Skeletal muscle tissue (tissue), 3 donors: ENCODE measurements at regions not wholly inside any gene's neighbourhood (a gene's known extent, or its start where the extent isn't known, plus 50 kb on each side); places are given as distances from the start of the nearest gene placed in this dataset.

ENCODE experiments used
- H3K27ac ChIP-seq: one replicate; pipeline ENCODE4 v1.7.0; 2013; ENCODE audit warnings: mild to moderate bottlenecking, low read depth, low read length, inconsistent platforms
- H3K27me3 ChIP-seq, 3 donors: one replicate each; pipeline ENCODE4 v1.7.0; 2013; ENCODE audit warnings: low read length in 3 of 3; ENCODE audit not compliant: control insufficient read depth in 3 of 3, insufficient read depth in 3 of 3
- H3K36me3 ChIP-seq, 3 donors: one replicate each; pipeline ENCODE4 v1.7.0; 2013; ENCODE audit warnings: low read length in 3 of 3; ENCODE audit not compliant: control insufficient read depth in 3 of 3, insufficient read depth in 3 of 3
- H3K4me1 ChIP-seq, 3 donors: one replicate each; pipeline ENCODE4 v1.7.0; 2013; ENCODE audit warnings: low read length in 3 of 3, mild to moderate bottlenecking in 3 of 3; ENCODE audit not compliant: control insufficient read depth in 3 of 3, insufficient read depth in 3 of 3
- H3K4me3 ChIP-seq, 3 donors: one replicate each; pipeline ENCODE4 v1.7.0; 2013; ENCODE audit warnings: low read length in 3 of 3
- H3K9ac ChIP-seq, 3 donors: one replicate each; pipeline ENCODE4 v1.7.0; 2013; ENCODE audit warnings: low read length in 3 of 3, mild to moderate bottlenecking in 3 of 3, moderate library complexity in 2 of 3, low read depth in 1 of 3
- H3K9me3 ChIP-seq, 3 donors: one replicate each; pipeline ENCODE4 v1.7.0; 2013; ENCODE audit warnings: low read length in 3 of 3; ENCODE audit not compliant: control insufficient read depth in 3 of 3
- donor health status: Osteomylitis.

GRCh38 chr1:199698222-199698621, 329.3 kb upstream of the NR5A2 start:
- Histone ChIP-seq H3K4me1 (no peaks in the 10 kb centered on the region), H3K9me3 (no peaks in the 10 kb centered on the region), H3K27ac (no peak overlapping the region), H3K9ac (no peak overlapping the region), H3K36me3 (no peaks in the 10 kb centered on the region), H3K27me3 (peaks cover 0 to 3% (median 0%) of the 10 kb centered on the region in 3 donors), H3K4me3 (no peak overlapping the region)

GRCh38 chr1:199700551-199700950, 327.0 kb upstream of the NR5A2 start:
- Histone ChIP-seq H3K27ac (no peak overlapping the region), H3K36me3 (no peaks in the 10 kb centered on the region), H3K27me3 (no peaks in the 10 kb centered on the region), H3K9me3 (no peaks in the 10 kb centered on the region), H3K9ac (no peak overlapping the region), H3K4me3 (no peak overlapping the region), H3K4me1 (no peaks in the 10 kb centered on the region)

- Histone ChIP-seq H3K9ac (no peak overlapping the region), H3K9me3 (no peaks in the 10 kb centered on the region), H3K27ac (no peak overlapping the region), H3K4me3 (no peak overlapping the region), H3K36me3 (no peaks in the 10 kb centered on the region), H3K4me1 (no peaks in the 10 kb centered on the region), H3K27me3 (no peaks in the 10 kb centered on the region)
Measured at GRCh38 chr1:199701726-199702125, 325.8 kb upstream of the NR5A2 start.

GRCh38 chr1:199704231-199704630, 323.3 kb upstream of the NR5A2 start:
- H3K27ac ChIP-seq = no peak overlapping the region
- H3K9me3 ChIP-seq = no peaks in the 10 kb centered on the region
- H3K4me1 ChIP-seq = no peaks in the 10 kb centered on the region
- no peak overlapping the region for H3K4me3 ChIP-seq
- no peaks in the 10 kb centered on the region for H3K36me3 ChIP-seq
- H3K9ac ChIP-seq = no peak overlapping the region
- H3K27me3 ChIP-seq = no peaks in the 10 kb centered on the region

GRCh38 chr1:199705825-199706224, 321.7 kb upstream of the NR5A2 start:
- H3K9ac ChIP-seq = no peak overlapping the region
- no peaks in the 10 kb centered on the region for H3K36me3 ChIP-seq
- peaks cover 0 to 4% (median 0%) of the 10 kb centered on the region in 3 donors for H3K9me3 ChIP-seq
- no peaks in the 10 kb centered on the region for H3K27me3 ChIP-seq
- H3K4me1 ChIP-seq = no peaks in the 10 kb centered on the region
- H3K4me3 ChIP-seq = no peak overlapping the region
- no peak overlapping the region for H3K27ac ChIP-seq

- no peaks in the 10 kb centered on the region for H3K4me1 ChIP-seq
- H3K27me3 ChIP-seq = no peaks in the 10 kb centered on the region
Measured at GRCh38 chr1:199706826-199707606, 320.5 kb upstream of the NR5A2 start.

GRCh38 chr1:199710974-199711373, 316.5 kb upstream of the NR5A2 start:
- H3K9me3 ChIP-seq = peaks cover 0 to 4% (median 0%) of the 10 kb centered on the region in 3 donors
- no peak overlapping the region for H3K9ac ChIP-seq
- no peaks in the 10 kb centered on the region for H3K36me3 ChIP-seq
- no peak overlapping the region for H3K27ac ChIP-seq
- no peaks in the 10 kb centered on the region for H3K4me1 ChIP-seq
- H3K27me3 ChIP-seq = no peaks in the 10 kb centered on the region
- no peak overlapping the region for H3K4me3 ChIP-seq

More at GRCh38 chr1:199706826-199707606, 320.5 kb upstream of the NR5A2 start:
- H3K9ac ChIP-seq = no peak overlapping the region
- no peak overlapping the region for H3K27ac ChIP-seq
- no peaks in the 10 kb centered on the region for H3K36me3 ChIP-seq
- H3K9me3 ChIP-seq = peaks cover 0 to 4% (median 0%) of the 10 kb centered on the region in 3 donors
- H3K4me3 ChIP-seq = no peak overlapping the region

- Histone ChIP-seq H3K36me3 (no peaks in the 10 kb centered on the region), H3K27ac (no peak overlapping the region), H3K4me3 (no peak overlapping the region), H3K4me1 (no peaks in the 10 kb centered on the region), H3K27me3 (no peaks in the 10 kb centered on the region), H3K9ac (no peak overlapping the region), H3K9me3 (no peaks in the 10 kb centered on the region)
Measured at GRCh38 chr1:199716729-199717128, 310.8 kb upstream of the NR5A2 start.

GRCh38 chr1:199719156-199719842, 308.2 kb upstream of the NR5A2 start:
- no peaks in the 10 kb centered on the region for H3K27me3 ChIP-seq
- H3K4me1 ChIP-seq = no peaks in the 10 kb centered on the region
- H3K27ac ChIP-seq = no peak overlapping the region
- H3K4me3 ChIP-seq = no peak overlapping the region
- no peaks in the 10 kb centered on the region for H3K36me3 ChIP-seq
- no peaks in the 10 kb centered on the region for H3K9me3 ChIP-seq
- H3K9ac ChIP-seq = no peak overlapping the region

GRCh38 chr1:199720496-199720895, 307.0 kb upstream of the NR5A2 start:
- H3K27me3 ChIP-seq = no peaks in the 10 kb centered on the region

More at GRCh38 chr1:199720496-199720895, 307.0 kb upstream of the NR5A2 start:
- Histone ChIP-seq H3K36me3 (no peaks in the 10 kb centered on the region), H3K9me3 (no peaks in the 10 kb centered on the region), H3K4me3 (no peak overlapping the region), H3K27ac (no peak overlapping the region), H3K9ac (no peak overlapping the region), H3K4me1 (no peaks in the 10 kb centered on the region)
